ENCODE measurements at regions not wholly inside any gene's neighbourhood (a gene's known extent, or its start where the extent isn't known, plus 50 kb on each side); places are given as distances from the start of the nearest gene placed in this dataset.

DNA sequence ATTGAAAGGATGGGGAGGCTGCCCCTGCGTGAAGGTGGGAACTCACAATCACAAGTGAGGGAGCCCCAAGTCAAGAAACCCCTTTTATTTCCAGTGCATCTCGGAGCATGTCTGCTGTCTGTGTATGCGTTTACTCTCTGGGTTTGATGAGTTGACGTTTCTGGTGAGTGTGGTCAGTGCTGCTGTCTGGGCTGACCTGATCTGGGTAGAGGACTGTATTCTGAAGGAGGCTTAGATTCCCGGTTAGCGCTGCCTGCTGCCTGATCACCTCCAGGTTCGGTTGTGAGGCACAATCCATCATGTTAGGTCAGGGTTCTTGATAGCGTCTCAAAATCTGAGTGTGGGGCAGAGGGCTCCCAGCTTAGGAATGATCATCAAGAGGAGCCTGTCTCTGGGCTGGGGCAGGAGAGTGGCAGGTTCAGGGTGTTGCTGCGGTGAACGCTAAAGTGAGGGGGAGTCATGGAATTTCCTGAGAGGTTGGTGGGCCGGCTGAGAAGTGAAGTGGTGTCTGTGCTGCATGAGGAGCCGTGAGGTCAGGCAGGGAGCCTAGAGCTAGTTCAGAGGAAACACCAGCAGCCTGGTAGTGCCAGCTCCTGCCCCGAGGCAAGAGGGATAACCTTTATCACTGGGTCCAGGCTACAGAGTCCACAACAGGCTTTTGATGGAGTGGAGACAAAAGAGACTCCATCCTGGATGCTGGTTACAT, 225.3 kb upstream of the CST7 start:
- no peak for DNase-seq (ENCODE audit: low read depth)
- TF ChIP-seq CTCF (IDR thresholded peaks at IDR 0.05; ENCODE audit: insufficient read depth, low read depth, low read length, missing control alignments) = no peak
- no peak overlapping the region for H3K4me3 ChIP-seq (ENCODE audit: low read length)

GRCh38 chr20:24724982-24725533, 224.0 kb upstream of the CST7 start:
- no peak for TF ChIP-seq CTCF (IDR thresholded peaks at IDR 0.05; ENCODE audit: insufficient read depth, low read depth, low read length, missing control alignments)
- H3K4me3 ChIP-seq (ENCODE audit: low read length) = no peak overlapping the region
- DNase-seq (ENCODE audit: low read depth) = no peak

- TF ChIP-seq CTCF (IDR thresholded peaks at IDR 0.05; ENCODE audit: insufficient read depth, low read depth, low read length, missing control alignments) = no peak
- DNase-seq (ENCODE audit: low read depth) = no peak
- no peak overlapping the region for H3K4me3 ChIP-seq (ENCODE audit: low read length)
Observed at GRCh38 chr20:24727795-24728194, 221.3 kb upstream of the CST7 start.

DNA sequence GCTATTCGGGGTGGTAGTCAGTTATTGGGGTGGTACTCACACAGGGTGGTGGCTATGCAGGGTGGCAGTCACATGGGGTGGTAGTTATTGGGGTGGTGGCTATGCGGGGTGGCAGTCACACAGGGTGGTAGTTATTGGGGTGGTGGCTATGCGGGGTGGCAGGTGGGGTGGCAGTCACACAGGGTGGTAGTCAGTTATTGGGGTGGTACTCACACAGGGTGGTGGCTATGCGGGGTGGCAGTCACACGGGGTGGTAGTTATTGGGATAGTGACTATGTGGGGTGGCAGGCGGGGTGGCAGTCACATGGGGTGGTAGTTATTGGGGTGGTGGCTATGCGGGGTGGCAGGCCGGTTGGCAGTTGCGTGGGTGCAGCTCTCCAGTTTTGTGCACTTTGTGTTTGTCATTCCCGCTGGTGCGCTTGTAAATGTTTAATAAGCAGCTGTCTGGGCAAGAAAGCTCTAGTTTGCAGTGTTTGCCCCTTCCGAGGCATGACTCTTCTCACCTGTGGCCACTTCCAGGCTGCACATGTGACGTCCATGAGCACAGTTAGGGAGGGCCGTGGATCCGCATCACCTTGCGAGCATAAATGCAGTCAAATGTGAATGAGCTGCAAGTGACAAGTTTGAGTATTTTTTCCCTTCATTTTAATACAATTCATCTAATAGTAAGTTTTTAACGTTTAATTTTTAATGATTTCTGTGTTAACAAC, 219.0 kb upstream of the CST7 start:
- no peak for DNase-seq (ENCODE audit: low read depth)
- no peak for TF ChIP-seq CTCF (IDR thresholded peaks at IDR 0.05; ENCODE audit: insufficient read depth, low read depth, low read length, missing control alignments)
- no peak overlapping the region for H3K4me3 ChIP-seq (ENCODE audit: low read length)

DNA sequence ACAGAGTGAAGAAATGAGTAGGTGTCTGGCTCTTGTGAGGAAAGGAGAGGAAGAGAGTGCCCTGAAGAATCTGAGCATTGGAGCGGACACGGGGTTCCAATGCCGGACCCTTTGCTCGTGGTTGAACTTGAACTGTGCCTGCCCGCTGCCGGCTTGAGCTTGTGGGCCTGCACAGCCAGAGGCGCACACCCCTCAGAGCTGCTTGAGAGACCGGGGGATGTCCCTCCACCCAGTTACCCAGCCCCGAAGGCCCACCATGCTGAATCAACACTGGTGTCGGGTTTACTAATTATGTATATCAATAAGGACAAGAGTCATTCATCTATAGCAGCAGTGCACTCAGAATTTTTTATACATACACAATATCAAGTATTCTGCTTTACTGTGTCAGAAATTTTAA, 218.3 kb upstream of the CST7 start:
- DNase-seq (ENCODE audit: low read depth) = no peak
- no peak overlapping the region for H3K4me3 ChIP-seq (ENCODE audit: low read length)
- TF ChIP-seq CTCF (IDR thresholded peaks at IDR 0.05; ENCODE audit: insufficient read depth, low read depth, low read length, missing control alignments) = no peak

DNA sequence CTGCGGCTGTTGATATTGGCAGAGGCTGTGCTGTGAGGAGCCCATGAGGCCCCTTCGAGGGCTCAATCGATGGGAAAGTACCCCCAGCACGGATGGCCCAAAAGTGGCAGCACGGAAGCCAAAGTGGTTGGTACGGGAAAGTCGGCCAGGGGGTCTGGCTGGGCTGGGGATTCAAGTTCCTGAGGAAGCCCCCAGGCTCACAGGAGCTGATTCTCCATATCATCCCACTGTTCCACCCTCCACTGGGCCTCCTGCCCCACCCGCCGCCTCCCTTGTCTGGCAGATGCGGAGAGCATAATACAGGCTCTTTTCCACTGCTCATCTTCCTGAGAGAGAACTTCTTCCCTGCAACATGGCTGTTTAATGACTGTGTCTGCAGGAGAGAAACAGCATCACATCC, 217.8 kb upstream of the CST7 start:
- no peak for TF ChIP-seq CTCF (IDR thresholded peaks at IDR 0.05; ENCODE audit: insufficient read depth, low read depth, low read length, missing control alignments)
- DNase-seq (ENCODE audit: low read depth) = no peak
- no peak overlapping the region for H3K4me3 ChIP-seq (ENCODE audit: low read length)

Measured in epithelial cell of esophagus (primary cell).